ENCODE measurements at regions not wholly inside any gene's neighbourhood (a gene's known extent, or its start where the extent isn't known, plus 50 kb on each side); places are given as distances from the start of the nearest gene placed in this dataset.

DNA sequence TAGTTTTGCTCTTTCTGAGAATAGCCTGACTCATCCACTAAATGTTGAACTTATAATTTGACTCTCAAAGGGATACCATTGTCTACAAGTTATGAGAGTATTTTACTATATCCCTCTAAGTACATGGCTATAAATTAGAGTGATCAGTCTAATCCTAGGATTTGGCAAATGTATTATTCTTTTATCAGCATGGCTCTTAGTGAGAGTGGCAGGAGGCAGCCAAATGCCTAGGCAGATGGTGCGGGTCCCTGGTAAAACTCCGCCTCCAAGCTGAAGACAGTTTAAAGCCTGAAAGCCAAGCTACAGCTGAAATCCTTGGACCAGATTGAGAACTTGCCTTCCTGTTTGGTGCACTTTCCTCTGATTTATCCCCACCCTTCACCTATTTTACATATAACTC is 631.8 kb downstream of the SQOR start:
- no peak overlapping the region for H4K8ac ChIP-seq (replicated peaks; ENCODE audit: insufficient read length, low read depth, low read length)
- no peaks in the 10 kb centered on the region for H3K79me2 ChIP-seq (ENCODE audit: insufficient read depth, low read length)
- no peak overlapping the region for H3K27ac ChIP-seq (ENCODE audit: insufficient read length, low read depth, low read length)
- H3K9ac ChIP-seq (ENCODE audit: extremely low read depth, insufficient read length, low read length), result no peak overlapping the region
- no peak overlapping the region for H2BK20ac ChIP-seq (ENCODE audit: low read depth, low read length, poor library complexity, severe bottlenecking)
- peaks cover 0 to 4% of the 10 kb centered on the region in 2 experiments; a peak in 2 of 4 replicates for H3K4me1 Mint-ChIP-seq
- no peak overlapping the region for H3T11ph ChIP-seq (ENCODE audit: low read length)
- H3K23ac ChIP-seq (ENCODE audit: insufficient read length, low read depth, low read length), result no peak overlapping the region
- H3K4me1 ChIP-seq (ENCODE audit: insufficient read depth, low read length), result no peaks in the 10 kb centered on the region
- H2AFZ ChIP-seq (ENCODE audit: low read length), result no peak overlapping the region
- no peaks in the 10 kb centered on the region for H3K36me3 Mint-ChIP-seq (ENCODE audit: insufficient read depth in 1 of 3, low read depth in 3 of 3)
- no peaks in the 10 kb centered on the region for H4K20me1 ChIP-seq (ENCODE audit: control insufficient read depth, insufficient read depth, insufficient read length)
- H3K4me2 ChIP-seq (ENCODE audit: insufficient read depth, insufficient read length, low read length), result no peak overlapping the region
- no peaks in the 10 kb centered on the region for H3K9me3 ChIP-seq (ENCODE audit: control insufficient read depth, low read depth, low read length)
- no peak overlapping the region for H2BK15ac ChIP-seq (ENCODE audit: low read depth, low read length)
- no peak overlapping the region for H4K91ac ChIP-seq (ENCODE audit: insufficient read length, low read depth, low read length)
- no peak overlapping the region; the same call in 1 of the 2 replicates for H3K14ac ChIP-seq (ENCODE audit: insufficient read depth, low read length)
- H3K18ac ChIP-seq (ENCODE audit: insufficient read length, low read depth, low read length), result no peak overlapping the region
- H3K4ac ChIP-seq (ENCODE audit: low read depth, low read length), result no peak overlapping the region
- no CpG with 5 or more reads among the region's 2 CpGs for WGBS (ENCODE audit: extremely low coverage, insufficient read length, low lambda C conversion rate)
- no peaks in the 10 kb centered on the region; a peak in 1 of 5 replicates for H3K9me3 Mint-ChIP-seq
- H2AK5ac ChIP-seq (ENCODE audit: insufficient read length, low read length), result no peak overlapping the region
- TF ChIP-seq, protein P1, sequence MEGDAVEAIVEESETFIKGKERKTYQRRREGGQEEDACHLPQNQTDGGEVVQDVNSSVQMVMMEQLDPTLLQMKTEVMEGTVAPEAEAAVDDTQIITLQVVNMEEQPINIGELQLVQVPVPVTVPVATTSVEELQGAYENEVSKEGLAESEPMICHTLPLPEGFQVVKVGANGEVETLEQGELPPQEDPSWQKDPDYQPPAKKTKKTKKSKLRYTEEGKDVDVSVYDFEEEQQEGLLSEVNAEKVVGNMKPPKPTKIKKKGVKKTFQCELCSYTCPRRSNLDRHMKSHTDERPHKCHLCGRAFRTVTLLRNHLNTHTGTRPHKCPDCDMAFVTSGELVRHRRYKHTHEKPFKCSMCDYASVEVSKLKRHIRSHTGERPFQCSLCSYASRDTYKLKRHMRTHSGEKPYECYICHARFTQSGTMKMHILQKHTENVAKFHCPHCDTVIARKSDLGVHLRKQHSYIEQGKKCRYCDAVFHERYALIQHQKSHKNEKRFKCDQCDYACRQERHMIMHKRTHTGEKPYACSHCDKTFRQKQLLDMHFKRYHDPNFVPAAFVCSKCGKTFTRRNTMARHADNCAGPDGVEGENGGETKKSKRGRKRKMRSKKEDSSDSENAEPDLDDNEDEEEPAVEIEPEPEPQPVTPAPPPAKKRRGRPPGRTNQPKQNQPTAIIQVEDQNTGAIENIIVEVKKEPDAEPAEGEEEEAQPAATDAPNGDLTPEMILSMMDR (conservative IDR thresholded peaks at IDR 0.05), result no peak
- H3K27me3 Mint-ChIP-seq (ENCODE audit: low read depth), result no peaks in the 10 kb centered on the region
- no peak overlapping the region for H3K4me3 Mint-ChIP-seq
- peak overlapping the region in 1 of 3 experiments; percentile 85; a peak in 1 of 7 replicates for H3K27ac Mint-ChIP-seq
- no peak for DNase-seq
- H2BK5ac ChIP-seq (ENCODE audit: insufficient read length, low read length), result no peak overlapping the region
- no peak overlapping the region for H2BK120ac ChIP-seq (ENCODE audit: low read depth, low read length, poor library complexity, severe bottlenecking)
- no peak overlapping the region for H4K5ac ChIP-seq (ENCODE audit: insufficient read length, low read depth, low read length)
- no peaks in the 10 kb centered on the region for H3K27me3 ChIP-seq (ENCODE audit: insufficient read depth, low read length)
- H3K79me1 ChIP-seq (ENCODE audit: insufficient read depth, low read depth, low read length, poor library complexity, severe bottlenecking), result no peaks in the 10 kb centered on the region
- no peak overlapping the region for H2BK12ac ChIP-seq (ENCODE audit: insufficient read length, low read depth, low read length)
- H3K56ac ChIP-seq (ENCODE audit: insufficient read length, low read depth, low read length), result no peak overlapping the region
- H3K23me2 ChIP-seq (ENCODE audit: insufficient read length, low read depth, low read length, poor library complexity, severe bottlenecking), result no peaks in the 10 kb centered on the region

Measured in H9 (cell line).